ENCODE measurements at regions not wholly inside any gene's neighbourhood (a gene's known extent, or its start where the extent isn't known, plus 50 kb on each side); places are given as distances from the start of the nearest gene placed in this dataset.

DNA sequence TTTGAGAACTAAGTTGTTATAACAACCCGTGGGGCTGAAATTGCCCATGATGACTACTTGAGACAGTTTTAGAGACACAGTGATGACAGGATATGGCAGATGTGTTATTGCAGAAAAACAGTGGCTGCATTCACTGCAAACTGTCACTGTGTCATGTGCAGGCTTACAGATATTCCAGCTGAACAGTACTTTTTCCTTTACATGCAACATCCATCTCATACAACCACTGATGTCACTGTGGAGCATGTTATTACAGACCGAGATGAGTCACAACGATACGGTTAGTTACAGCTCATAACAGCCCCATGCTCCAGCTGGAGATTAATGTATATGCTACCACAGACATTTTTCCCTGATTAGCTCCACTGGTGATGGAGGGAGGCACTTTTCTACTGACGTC lies 207.4 kb downstream of the TMA16 start:
- TF ChIP-seq, protein P1, sequence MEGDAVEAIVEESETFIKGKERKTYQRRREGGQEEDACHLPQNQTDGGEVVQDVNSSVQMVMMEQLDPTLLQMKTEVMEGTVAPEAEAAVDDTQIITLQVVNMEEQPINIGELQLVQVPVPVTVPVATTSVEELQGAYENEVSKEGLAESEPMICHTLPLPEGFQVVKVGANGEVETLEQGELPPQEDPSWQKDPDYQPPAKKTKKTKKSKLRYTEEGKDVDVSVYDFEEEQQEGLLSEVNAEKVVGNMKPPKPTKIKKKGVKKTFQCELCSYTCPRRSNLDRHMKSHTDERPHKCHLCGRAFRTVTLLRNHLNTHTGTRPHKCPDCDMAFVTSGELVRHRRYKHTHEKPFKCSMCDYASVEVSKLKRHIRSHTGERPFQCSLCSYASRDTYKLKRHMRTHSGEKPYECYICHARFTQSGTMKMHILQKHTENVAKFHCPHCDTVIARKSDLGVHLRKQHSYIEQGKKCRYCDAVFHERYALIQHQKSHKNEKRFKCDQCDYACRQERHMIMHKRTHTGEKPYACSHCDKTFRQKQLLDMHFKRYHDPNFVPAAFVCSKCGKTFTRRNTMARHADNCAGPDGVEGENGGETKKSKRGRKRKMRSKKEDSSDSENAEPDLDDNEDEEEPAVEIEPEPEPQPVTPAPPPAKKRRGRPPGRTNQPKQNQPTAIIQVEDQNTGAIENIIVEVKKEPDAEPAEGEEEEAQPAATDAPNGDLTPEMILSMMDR (IDR thresholded peaks at IDR 0.05) = no peak
- no peak for TF ChIP-seq EZH2 (IDR thresholded peaks at IDR 0.05)
- TF ChIP-seq EZH2phosphoT487 (IDR thresholded peaks at IDR 0.05) = no peak
